ENCODE measurements at regions not wholly inside any gene's neighbourhood (a gene's known extent, or its start where the extent isn't known, plus 50 kb on each side); places are given as distances from the start of the nearest gene placed in this dataset.

GRCh38 chr11:19313140-19313539 lies 72.4 kb upstream of the E2F8 start:
- Histone ChIP-seq H3K27me3 (ENCODE audit: low read depth) (peaks cover 4% of the 10 kb centered on the region), H3K4me1 (no peaks in the 10 kb centered on the region), H3K9me3 (no peaks in the 10 kb centered on the region), H3K36me3 (replicated peaks) (no peaks in the 10 kb centered on the region), H3K4me3 (no peak overlapping the region)
- in situ Hi-C loops (cut with MboI; ENCODE audit: low sequenced_read_pairs): loop anchor here (25.0 kb wide), 2 partner anchors 449 to 599 kb away; no protein-coding TSS in a partner anchor
- no peak for DNase-seq (ENCODE audit: low spot score in 2 of 2)

GRCh38 chr11:19311308-19312030 lies 70.7 kb upstream of the E2F8 start:
- no peaks in the 10 kb centered on the region for H3K4me1 ChIP-seq
- peak; percentile 29 to 85 for DNase-seq (ENCODE audit: low spot score in 2 of 2)
- H3K4me3 ChIP-seq: no peak overlapping the region
- H3K9me3 ChIP-seq: no peaks in the 10 kb centered on the region
- in situ Hi-C loops (cut with MboI; ENCODE audit: low sequenced_read_pairs): loop anchor here (25.0 kb wide), 2 partner anchors 451 to 601 kb away; no protein-coding TSS in a partner anchor
- peaks cover 9% of the 10 kb centered on the region for H3K27me3 ChIP-seq (ENCODE audit: low read depth)
- no peaks in the 10 kb centered on the region for H3K36me3 ChIP-seq (replicated peaks)

DNA sequence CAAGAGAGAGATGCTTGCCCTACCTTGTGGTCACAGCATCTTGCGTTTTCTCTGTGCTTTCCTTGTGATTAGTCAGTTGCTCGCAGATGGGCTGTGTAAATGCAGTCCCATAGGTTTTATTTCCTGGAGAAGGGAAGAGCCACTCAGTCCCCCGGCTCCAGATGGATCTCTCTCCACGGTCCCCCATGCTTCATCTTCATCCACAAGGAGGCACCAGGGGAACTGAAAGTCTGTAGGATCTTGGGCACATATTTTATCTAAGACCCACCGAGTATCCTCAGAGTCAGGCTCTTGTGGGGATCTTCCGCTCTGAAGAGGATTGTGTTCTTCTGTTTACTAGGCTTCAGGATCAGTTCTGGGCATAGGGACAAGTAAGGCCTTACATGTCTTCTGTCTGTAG lies 66.8 kb upstream of the E2F8 start:
- Histone ChIP-seq H3K36me3 (replicated peaks) (no peaks in the 10 kb centered on the region), H3K4me3 (no peak overlapping the region), H3K9me3 (no peaks in the 10 kb centered on the region), H3K27me3 (ENCODE audit: low read depth) (peaks cover 17% of the 10 kb centered on the region), H3K4me1 (no peaks in the 10 kb centered on the region)
- in situ Hi-C loops (cut with MboI; ENCODE audit: low sequenced_read_pairs): loop anchor here (25.0 kb wide), 2 partner anchors 455 to 605 kb away; no protein-coding TSS in a partner anchor
- DNase-seq (ENCODE audit: low spot score in 2 of 2): no peak

DNA sequence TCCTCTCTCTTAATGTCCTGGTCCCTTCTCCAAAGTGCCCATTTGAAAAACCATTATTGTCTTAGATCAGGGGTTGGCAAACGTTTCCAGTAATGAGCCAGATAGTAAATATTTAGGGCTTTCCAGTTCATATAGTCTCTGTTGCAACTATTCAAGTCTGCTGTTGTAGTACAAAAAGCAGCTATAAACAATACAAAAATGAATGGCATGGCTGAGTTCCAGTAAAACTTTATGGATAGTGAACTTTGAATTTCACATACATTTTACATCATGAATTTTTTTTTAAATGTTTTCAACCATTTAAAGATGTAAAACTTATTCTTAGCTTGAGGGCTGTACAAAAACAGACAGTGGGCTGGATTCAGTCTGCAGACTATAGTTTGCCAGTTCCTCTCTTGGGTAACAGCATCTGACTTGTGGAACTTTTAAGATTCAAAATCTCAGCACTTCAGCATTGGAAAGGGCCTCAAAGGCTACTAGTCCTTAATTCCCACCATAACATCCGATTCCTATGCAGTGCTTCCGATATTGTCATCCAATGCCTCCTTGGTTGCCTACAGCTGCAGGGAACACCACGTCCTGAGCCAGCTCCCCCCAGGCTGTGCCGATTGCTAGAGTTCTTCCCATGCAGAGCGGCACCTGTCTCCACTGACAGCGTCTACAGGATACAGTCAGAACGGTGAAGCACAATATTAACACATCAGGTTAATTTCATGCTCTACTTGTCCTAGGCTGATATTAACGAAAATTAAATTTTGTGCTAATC lies 65.6 kb upstream of the E2F8 start:
- Histone ChIP-seq H3K27me3 (ENCODE audit: low read depth) (peaks cover 17% of the 10 kb centered on the region), H3K36me3 (replicated peaks) (no peaks in the 10 kb centered on the region), H3K4me1 (no peaks in the 10 kb centered on the region), H3K4me3 (no peak overlapping the region), H3K9me3 (no peaks in the 10 kb centered on the region)
- no peak for DNase-seq (ENCODE audit: low spot score in 2 of 2)
- in situ Hi-C loops (cut with MboI; ENCODE audit: low sequenced_read_pairs): loop anchor here (25.0 kb wide), 2 partner anchors 456 to 606 kb away; no protein-coding TSS in a partner anchor

GRCh38 chr11:19301361-19301760 lies 60.6 kb upstream of the E2F8 start:
- no peak overlapping the region for H3K4me3 ChIP-seq
- H3K27me3 ChIP-seq (ENCODE audit: low read depth): peaks cover 7% of the 10 kb centered on the region
- H3K4me1 ChIP-seq: no peaks in the 10 kb centered on the region
- H3K36me3 ChIP-seq (replicated peaks): no peaks in the 10 kb centered on the region
- DNase-seq (ENCODE audit: low spot score in 2 of 2): no peak
- in situ Hi-C loops (cut with MboI; ENCODE audit: low sequenced_read_pairs): loop anchor here (25.0 kb wide), 2 partner anchors 461 to 611 kb away; no protein-coding TSS in a partner anchor
- H3K9me3 ChIP-seq: no peaks in the 10 kb centered on the region

- no peaks in the 10 kb centered on the region for H3K9me3 ChIP-seq
- H3K36me3 ChIP-seq (replicated peaks): no peaks in the 10 kb centered on the region
- H3K4me3 ChIP-seq: no peak overlapping the region
- no peaks in the 10 kb centered on the region for H3K4me1 ChIP-seq
- in situ Hi-C loops (cut with MboI; ENCODE audit: low sequenced_read_pairs): no loop called here
- no peak for DNase-seq (ENCODE audit: low spot score in 2 of 2)
- H3K27me3 ChIP-seq (ENCODE audit: low read depth): no peaks in the 10 kb centered on the region; the same call in none of the 2 replicates
Measured at GRCh38 chr11:19294444-19294843, 53.7 kb upstream of the E2F8 start.

DNA sequence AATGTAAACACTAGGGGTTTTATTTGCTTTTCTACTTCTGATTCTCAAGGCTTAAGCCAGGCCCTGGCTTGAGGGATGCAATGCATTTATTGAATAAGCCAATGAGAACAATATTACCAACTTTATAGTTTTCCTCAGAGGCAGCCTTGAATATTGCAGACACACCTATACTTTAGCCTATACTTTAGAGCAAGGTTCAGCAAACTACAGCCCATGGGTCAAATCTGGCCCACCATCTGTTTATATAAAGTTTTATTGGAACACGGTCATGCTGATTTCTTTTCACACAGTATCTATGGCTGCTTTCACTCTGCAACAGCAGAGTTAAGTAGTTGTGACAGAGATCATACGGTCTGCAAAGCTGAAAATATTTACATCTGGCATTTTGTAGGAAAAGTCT lies 50.3 kb upstream of the E2F8 start:
- Histone ChIP-seq H3K36me3 (replicated peaks) (no peaks in the 10 kb centered on the region), H3K4me1 (no peaks in the 10 kb centered on the region), H3K9me3 (no peaks in the 10 kb centered on the region), H3K4me3 (no peak overlapping the region), H3K27me3 (ENCODE audit: low read depth) (no peaks in the 10 kb centered on the region)
- in situ Hi-C loops (cut with MboI; ENCODE audit: low sequenced_read_pairs): no loop called here
- DNase-seq (ENCODE audit: low spot score in 2 of 2): no peak

All from HAP-1 (cell line).